Esophagus squamous epithelium (tissue), 5 donors: ENCODE measurements at regions not wholly inside any gene's neighbourhood (a gene's known extent, or its start where the extent isn't known, plus 50 kb on each side); places are given as distances from the start of the nearest gene placed in this dataset.

Source experiments
- DNase-seq: peaks from one replicate; lab custom pipeline; 2025; lab: John Stamatoyannopoulos, UW
- H3K27ac ChIP-seq, 4 donors: fragments of 200-600 bp; sonication (generic); one replicate each; pipeline ENCODE4 v1.5.1; 2016 to 2019; ENCODE audit warnings: mild to moderate bottlenecking in 1 of 4
- H3K27me3 ChIP-seq, 4 donors: fragments of 200-600 bp; sonication (generic); 1 replicate in 3 of 4; 2 replicates in 1 of 4; pipeline versions ENCODE4 v1.5.1 to v1.6.0; 2017 to 2021; ENCODE audit warnings: antibody characterized with exemption in 1 of 4
- H3K36me3 ChIP-seq, 3 donors: fragments of 200-600 bp; sonication (generic); one replicate each; pipeline ENCODE4 v1.5.1; 2016 to 2019
- H3K4me1 ChIP-seq, 3 donors: fragments of 200-600 bp; sonication (generic); one replicate each; pipeline ENCODE4 v1.5.1; 2017 to 2019
- H3K4me3 ChIP-seq, 4 donors: fragments of 200-600 bp; sonication (generic); 1 replicate in 3 of 4; 2 replicates in 1 of 4; pipeline ENCODE4 v1.5.1; 2016 to 2019; ENCODE audit warnings: mild to moderate bottlenecking in 2 of 4, moderate library complexity in 1 of 4
- H3K9me3 ChIP-seq, 3 donors: fragments of 200-600 bp; sonication (generic); one replicate each; pipeline ENCODE4 v1.5.1; 2016 to 2019
- POLR2A ChIP-seq, 4 donors: fragments of 450-650 bp; IDR thresholded peaks; one replicate each; pipeline ENCODE4 v1.6.1; 2017; ENCODE audit warnings: antibody characterized with exemption in 4 of 4, mild to moderate bottlenecking in 4 of 4, moderate library complexity in 3 of 4
- WGBS, 2 donors: methylation state at CpG; one replicate each; pipeline ENCODE4 v1.1.5; 2018; 5-methylcytosine and 5-hydroxymethylcytosine counted together
- intact Hi-C: fragments of 100-400 bp; cut with DNase I; formaldehyde crosslinking; loops from one replicate; pipeline ENCODE4 v1.15.0; 2022
- TF ChIP-seq, protein P1 (sequence below), 6 experiments: fragments of 450-650 bp in 4 of 6; fragments of 200-600 bp in 2 of 6; sonication (generic) in 2 of 6; IDR thresholded peaks; one replicate each; pipeline ENCODE4 v1.5.1; 2016 to 2019; ENCODE audit warnings: antibody characterized with exemption in 6 of 6, mild to moderate bottlenecking in 4 of 6, moderate library complexity in 4 of 6
- donor health status: DM: yes; HTN: yes; CAD: no.

DNA sequence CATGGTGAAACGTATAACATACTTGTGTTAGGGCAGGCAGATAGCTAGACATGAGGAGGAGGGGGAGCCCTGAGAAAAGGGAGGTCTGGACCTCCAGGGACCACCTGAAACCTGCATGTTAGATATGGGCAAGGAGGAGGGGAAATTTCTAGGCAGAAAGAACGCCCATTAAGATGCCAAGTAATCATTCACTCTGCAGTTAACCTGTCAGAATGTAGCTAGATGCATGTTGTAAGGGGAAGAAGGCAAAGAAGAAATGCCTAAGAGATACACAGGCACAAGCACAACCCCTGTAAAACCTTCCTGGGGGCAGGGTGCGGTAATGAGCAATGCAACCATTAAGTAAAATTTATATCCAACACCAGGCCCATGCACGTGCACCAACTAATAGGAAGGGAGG is 1055.3 kb upstream of the SPRY2 start:
- intact Hi-C loops = no loop called here

DNA sequence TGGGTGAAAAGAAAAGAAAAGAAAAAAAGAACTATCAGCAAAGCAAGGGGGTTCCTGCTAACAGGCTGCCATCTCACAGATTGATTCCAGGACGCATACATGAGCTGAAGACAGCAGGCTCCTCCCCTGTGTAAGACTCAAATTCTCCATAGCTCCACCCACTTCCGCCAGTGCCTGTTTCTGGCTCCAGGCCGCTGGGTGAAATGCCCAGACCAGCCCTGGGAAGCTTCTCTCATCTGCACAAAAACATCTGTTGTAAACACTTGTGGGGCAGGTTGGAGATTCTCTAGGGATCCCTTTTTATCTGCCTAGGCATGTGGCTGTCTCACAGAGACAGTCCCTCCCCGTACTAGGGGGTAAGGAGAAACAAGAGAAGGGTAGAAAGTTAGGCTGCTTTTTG is 1054.4 kb upstream of the SPRY2 start:
- Histone ChIP-seq H3K4me3 (no peak overlapping the region), H3K27me3 (no peaks in the 10 kb centered on the region), H3K27ac (no peak overlapping the region), H3K4me1 (no peaks in the 10 kb centered on the region), H3K9me3 (no peaks in the 10 kb centered on the region), H3K36me3 (no peaks in the 10 kb centered on the region)
- TF ChIP-seq, protein P1, sequence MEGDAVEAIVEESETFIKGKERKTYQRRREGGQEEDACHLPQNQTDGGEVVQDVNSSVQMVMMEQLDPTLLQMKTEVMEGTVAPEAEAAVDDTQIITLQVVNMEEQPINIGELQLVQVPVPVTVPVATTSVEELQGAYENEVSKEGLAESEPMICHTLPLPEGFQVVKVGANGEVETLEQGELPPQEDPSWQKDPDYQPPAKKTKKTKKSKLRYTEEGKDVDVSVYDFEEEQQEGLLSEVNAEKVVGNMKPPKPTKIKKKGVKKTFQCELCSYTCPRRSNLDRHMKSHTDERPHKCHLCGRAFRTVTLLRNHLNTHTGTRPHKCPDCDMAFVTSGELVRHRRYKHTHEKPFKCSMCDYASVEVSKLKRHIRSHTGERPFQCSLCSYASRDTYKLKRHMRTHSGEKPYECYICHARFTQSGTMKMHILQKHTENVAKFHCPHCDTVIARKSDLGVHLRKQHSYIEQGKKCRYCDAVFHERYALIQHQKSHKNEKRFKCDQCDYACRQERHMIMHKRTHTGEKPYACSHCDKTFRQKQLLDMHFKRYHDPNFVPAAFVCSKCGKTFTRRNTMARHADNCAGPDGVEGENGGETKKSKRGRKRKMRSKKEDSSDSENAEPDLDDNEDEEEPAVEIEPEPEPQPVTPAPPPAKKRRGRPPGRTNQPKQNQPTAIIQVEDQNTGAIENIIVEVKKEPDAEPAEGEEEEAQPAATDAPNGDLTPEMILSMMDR (IDR thresholded peaks at IDR 0.05) = no peak
- no peak for TF ChIP-seq POLR2A (IDR thresholded peaks at IDR 0.05)
- DNase-seq = no peak
- intact Hi-C loops = no loop called here
- 55 to 61% methylated on average over 4 of the region's 4 CpGs for WGBS, 2 donors

More for the DNA sequence above, 1055.3 kb upstream of the SPRY2 start:
- Histone ChIP-seq H3K27me3 (no peaks in the 10 kb centered on the region), H3K4me1 (no peaks in the 10 kb centered on the region), H3K9me3 (no peaks in the 10 kb centered on the region), H3K36me3 (no peaks in the 10 kb centered on the region), H3K27ac (no peak overlapping the region), H3K4me3 (no peak overlapping the region)
- TF ChIP-seq, protein P1 (IDR thresholded peaks at IDR 0.05) = no peak
- no peak for TF ChIP-seq POLR2A (IDR thresholded peaks at IDR 0.05)
- WGBS, 2 donors = 72 to 76% methylated on average over 4 of the region's 4 CpGs
- DNase-seq = no peak

DNA sequence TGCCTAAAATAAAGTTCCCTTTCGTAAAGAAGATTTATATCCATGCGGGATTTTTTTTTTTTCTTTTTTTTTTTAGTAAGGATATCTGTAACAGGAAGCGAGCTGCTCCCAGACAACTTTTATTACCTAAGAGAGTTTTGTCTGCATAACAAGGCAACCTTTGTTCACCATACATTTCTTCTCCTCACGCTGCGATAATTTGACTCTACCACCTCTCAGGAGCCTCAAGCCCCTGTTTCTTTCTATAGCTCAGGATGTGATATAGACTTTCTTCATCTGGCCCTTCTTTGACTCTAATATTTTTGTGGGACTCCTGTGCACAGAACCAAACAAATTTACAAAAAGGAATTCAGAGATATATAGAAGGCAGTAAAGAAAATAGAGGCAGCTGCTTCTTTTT is 1053.7 kb upstream of the SPRY2 start:
- Histone ChIP-seq H3K4me1 (no peaks in the 10 kb centered on the region), H3K4me3 (no peak overlapping the region)
- intact Hi-C loops = no loop called here

DNA sequence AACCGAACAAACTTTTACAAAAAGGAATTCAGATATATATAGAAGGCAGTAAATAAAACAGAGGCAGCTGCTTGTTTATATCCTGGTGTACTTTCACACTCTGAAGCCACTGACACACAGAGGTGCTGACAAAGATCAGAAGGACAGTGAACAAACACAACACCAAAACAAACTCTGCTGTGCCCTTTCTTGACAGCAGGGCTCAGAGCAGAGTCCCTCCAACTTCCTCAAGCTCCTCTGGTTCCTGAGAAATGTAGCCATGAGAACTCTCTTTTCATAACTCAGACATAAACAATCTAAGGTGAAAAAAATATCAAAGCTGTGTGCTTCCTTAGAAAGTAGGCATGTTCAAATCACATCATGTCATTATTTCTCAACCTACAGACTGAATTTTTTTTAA is 1052.8 kb upstream of the SPRY2 start:
- Histone ChIP-seq H3K27me3 (no peaks in the 10 kb centered on the region), H3K36me3 (no peaks in the 10 kb centered on the region), H3K4me3 (no peak overlapping the region), H3K9me3 (no peaks in the 10 kb centered on the region), H3K4me1 (no peaks in the 10 kb centered on the region), H3K27ac (no peak overlapping the region)
- TF ChIP-seq, protein P1 (IDR thresholded peaks at IDR 0.05) = no peak
- no peak for TF ChIP-seq POLR2A (IDR thresholded peaks at IDR 0.05)
- DNase-seq = no peak
- intact Hi-C loops = no loop called here
- 29 to 44% methylated on average over 1 of the region's 1 CpG for WGBS, 2 donors

More for the DNA sequence above, 1053.7 kb upstream of the SPRY2 start:
- WGBS, 2 donors = 66% methylated on average over 5 of the region's 5 CpGs
- TF ChIP-seq POLR2A (IDR thresholded peaks at IDR 0.05) = no peak
- TF ChIP-seq, protein P1 (IDR thresholded peaks at IDR 0.05) = no peak
- no peak for DNase-seq
- Histone ChIP-seq H3K36me3 (no peaks in the 10 kb centered on the region), H3K27me3 (no peaks in the 10 kb centered on the region), H3K9me3 (no peaks in the 10 kb centered on the region), H3K27ac (no peak overlapping the region)

DNA sequence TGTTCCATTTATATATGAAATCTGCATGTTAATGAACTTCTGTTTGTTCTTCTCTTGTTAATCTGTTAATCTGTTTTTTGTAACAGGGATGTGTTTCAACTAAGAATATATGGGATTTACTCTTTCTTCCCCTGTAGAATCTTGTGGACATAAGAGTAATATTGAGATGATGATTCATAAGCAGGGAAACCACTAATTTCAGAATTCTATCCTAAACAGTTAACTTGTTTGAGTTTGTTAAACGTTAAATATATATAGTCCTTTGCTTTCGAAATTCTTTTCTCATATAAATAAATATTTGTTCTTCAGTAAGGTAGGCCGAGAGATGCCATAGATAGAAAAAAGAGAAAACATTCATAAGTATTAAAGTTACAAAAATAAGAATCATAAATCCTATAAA is 1052.2 kb upstream of the SPRY2 start:
- Histone ChIP-seq H3K27me3 (no peaks in the 10 kb centered on the region), H3K27ac (no peak overlapping the region), H3K9me3 (no peaks in the 10 kb centered on the region), H3K36me3 (no peaks in the 10 kb centered on the region), H3K4me1 (no peaks in the 10 kb centered on the region), H3K4me3 (no peak overlapping the region)
- no peak for DNase-seq
- whole genome bisulfite sequencing, 2 donors = 52 to 53% methylated on average over 3 of the region's 3 CpGs
- TF ChIP-seq, protein P1 (IDR thresholded peaks at IDR 0.05) = no peak
- no peak for TF ChIP-seq POLR2A (IDR thresholded peaks at IDR 0.05)
- intact Hi-C loops = no loop called here
